ENCODE measurements at regions not wholly inside any gene's neighbourhood (a gene's known extent, or its start where the extent isn't known, plus 50 kb on each side); places are given as distances from the start of the nearest gene placed in this dataset.

GRCh38 chr20:50311308-50312001, 120.8 kb downstream of the CEBPB start:
- H3K4me3 ChIP-seq (ENCODE audit: low read depth in 1 of 2, low read length in 2 of 2), result no peak overlapping the region
- no peak for DNase-seq
- H3K27ac ChIP-seq (ENCODE audit: low read length), result no peak overlapping the region
- H3K27me3 ChIP-seq (ENCODE audit: insufficient read depth, low read length, poor library complexity), result no peaks in the 10 kb centered on the region
- H3K4me2 ChIP-seq (ENCODE audit: insufficient read depth, low read length), result no peak overlapping the region
- no peak overlapping the region for H3K9ac ChIP-seq (ENCODE audit: low read depth, low read length)
- no peaks in the 10 kb centered on the region for H4K20me1 ChIP-seq (ENCODE audit: insufficient read depth, low read length)
- no peaks in the 10 kb centered on the region for H3K9me3 ChIP-seq (ENCODE audit: insufficient read depth, low read length, severe bottlenecking)
- H3K36me3 ChIP-seq (ENCODE audit: insufficient read depth, low read length), result no peaks in the 10 kb centered on the region
- TF ChIP-seq, protein P1, sequence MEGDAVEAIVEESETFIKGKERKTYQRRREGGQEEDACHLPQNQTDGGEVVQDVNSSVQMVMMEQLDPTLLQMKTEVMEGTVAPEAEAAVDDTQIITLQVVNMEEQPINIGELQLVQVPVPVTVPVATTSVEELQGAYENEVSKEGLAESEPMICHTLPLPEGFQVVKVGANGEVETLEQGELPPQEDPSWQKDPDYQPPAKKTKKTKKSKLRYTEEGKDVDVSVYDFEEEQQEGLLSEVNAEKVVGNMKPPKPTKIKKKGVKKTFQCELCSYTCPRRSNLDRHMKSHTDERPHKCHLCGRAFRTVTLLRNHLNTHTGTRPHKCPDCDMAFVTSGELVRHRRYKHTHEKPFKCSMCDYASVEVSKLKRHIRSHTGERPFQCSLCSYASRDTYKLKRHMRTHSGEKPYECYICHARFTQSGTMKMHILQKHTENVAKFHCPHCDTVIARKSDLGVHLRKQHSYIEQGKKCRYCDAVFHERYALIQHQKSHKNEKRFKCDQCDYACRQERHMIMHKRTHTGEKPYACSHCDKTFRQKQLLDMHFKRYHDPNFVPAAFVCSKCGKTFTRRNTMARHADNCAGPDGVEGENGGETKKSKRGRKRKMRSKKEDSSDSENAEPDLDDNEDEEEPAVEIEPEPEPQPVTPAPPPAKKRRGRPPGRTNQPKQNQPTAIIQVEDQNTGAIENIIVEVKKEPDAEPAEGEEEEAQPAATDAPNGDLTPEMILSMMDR (IDR thresholded peaks at IDR 0.05; ENCODE audit: borderline replicate concordance, extremely low read depth, low read length, poor library complexity, severe bottlenecking), result no peak
- TF ChIP-seq EZH2 (IDR thresholded peaks at IDR 0.05; ENCODE audit: borderline replicate concordance, low read depth, low read length, severe bottlenecking), result no peak
- no peak for ATAC-seq (ENCODE audit: insufficient read depth, low read depth)
- H3K79me2 ChIP-seq (ENCODE audit: insufficient read depth, low read length), result no peaks in the 10 kb centered on the region
- no peak overlapping the region for H2AFZ ChIP-seq (ENCODE audit: low read depth, low read length)
- no peaks in the 10 kb centered on the region for H3K4me1 ChIP-seq (ENCODE audit: insufficient read depth, low read length)

DNA sequence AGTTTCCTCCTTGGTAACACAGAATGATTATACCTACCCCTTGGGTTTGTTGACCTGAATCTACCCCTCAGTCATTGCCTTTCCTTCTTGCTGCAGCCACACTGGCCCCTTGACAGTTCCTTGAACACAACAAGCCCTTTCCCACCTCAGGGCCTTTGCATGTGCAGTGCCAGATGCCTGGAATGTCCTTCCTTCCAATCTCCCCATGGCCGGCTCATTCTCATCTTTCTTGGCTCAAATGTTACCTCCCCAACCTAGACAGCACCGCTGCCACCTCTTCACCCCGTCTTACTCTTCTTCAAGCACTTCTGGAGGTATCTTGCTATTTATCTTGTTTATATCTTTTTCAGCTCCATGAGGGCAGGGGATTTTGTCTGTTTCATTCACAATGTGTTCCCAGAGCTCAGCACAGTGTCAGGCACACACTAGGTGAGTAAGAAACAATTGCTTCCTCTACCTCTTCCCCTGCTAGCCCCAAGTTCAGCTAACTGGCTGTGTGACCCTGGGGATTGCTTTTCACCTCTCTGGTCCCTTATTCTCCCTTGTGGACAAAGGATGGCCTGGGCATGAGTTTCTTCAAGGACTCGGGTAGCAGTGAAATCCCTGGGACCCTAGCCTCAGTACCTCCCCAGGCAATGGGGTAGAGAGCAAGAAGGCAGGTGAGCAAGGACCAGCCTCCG, 121.5 kb downstream of the CEBPB start:
- no peak for TF ChIP-seq EZH2 (IDR thresholded peaks at IDR 0.05; ENCODE audit: borderline replicate concordance, low read depth, low read length, severe bottlenecking)
- TF ChIP-seq, protein P1 (IDR thresholded peaks at IDR 0.05; ENCODE audit: borderline replicate concordance, extremely low read depth, low read length, poor library complexity, severe bottlenecking), result no peak
- Histone ChIP-seq H3K9ac (ENCODE audit: low read depth, low read length) (no peak overlapping the region), H3K27ac (ENCODE audit: low read length) (no peak overlapping the region), H4K20me1 (ENCODE audit: insufficient read depth, low read length) (no peaks in the 10 kb centered on the region), H3K79me2 (ENCODE audit: insufficient read depth, low read length) (no peaks in the 10 kb centered on the region), H3K4me2 (ENCODE audit: insufficient read depth, low read length) (no peak overlapping the region), H3K27me3 (ENCODE audit: insufficient read depth, low read length, poor library complexity) (no peaks in the 10 kb centered on the region), H3K4me1 (ENCODE audit: insufficient read depth, low read length) (no peaks in the 10 kb centered on the region), H3K9me3 (ENCODE audit: insufficient read depth, low read length, severe bottlenecking) (no peaks in the 10 kb centered on the region), H3K4me3 (ENCODE audit: low read depth in 1 of 2, low read length in 2 of 2) (no peak overlapping the region), H3K36me3 (ENCODE audit: insufficient read depth, low read length) (no peaks in the 10 kb centered on the region), H2AFZ (ENCODE audit: low read depth, low read length) (no peak overlapping the region)
- ATAC-seq (ENCODE audit: insufficient read depth, low read depth) (no peak), DNase-seq (no peak)

DNA sequence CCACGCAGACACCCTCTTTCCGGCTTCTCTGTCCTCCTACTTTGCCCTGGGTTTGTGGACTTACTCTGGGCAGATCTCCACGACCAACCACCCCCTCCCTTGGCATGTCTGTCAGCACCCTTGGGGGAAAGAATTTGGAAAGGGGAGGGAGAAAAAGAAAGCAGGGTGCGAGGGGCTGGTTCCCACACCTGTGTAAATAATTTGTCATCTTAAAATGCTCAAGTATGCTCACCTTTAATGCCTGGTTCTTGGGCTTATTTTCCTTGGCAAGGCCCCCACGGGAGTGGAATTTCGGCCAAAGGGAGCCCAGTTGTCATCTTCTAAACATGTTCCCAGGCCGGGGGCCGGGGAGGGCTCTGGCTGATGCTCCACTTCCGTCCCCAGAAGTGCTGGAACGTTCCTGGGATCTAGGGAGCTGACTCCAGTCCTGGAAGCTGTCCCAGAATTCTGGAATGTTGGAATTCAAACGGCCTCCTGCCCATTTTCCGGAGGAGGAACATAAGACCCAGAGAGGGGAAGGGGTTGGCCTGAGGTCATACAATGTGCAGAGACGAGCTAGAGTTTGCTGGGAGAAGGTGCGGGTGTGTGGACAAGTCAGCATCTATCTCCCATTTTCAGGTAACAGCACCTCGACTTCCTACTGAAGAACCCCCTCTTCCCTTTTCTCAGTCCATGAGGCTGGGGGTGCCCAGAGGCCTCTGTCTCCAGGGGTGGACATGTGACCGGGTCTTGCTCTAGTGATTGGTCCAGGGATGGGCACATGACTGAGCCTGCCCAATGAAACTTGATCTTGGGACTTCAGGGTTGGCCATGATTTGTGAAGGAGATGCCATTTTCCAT, 122.3 kb downstream of the CEBPB start:
- H2AFZ ChIP-seq (ENCODE audit: low read depth, low read length), result no peak overlapping the region
- H3K9ac ChIP-seq (ENCODE audit: low read depth, low read length), result no peak overlapping the region
- no peaks in the 10 kb centered on the region for H3K36me3 ChIP-seq (ENCODE audit: insufficient read depth, low read length)
- no peak overlapping the region for H3K4me3 ChIP-seq (ENCODE audit: low read depth in 1 of 2, low read length in 2 of 2)
- no peak overlapping the region for H3K27ac ChIP-seq (ENCODE audit: low read length)
- H3K4me2 ChIP-seq (ENCODE audit: insufficient read depth, low read length), result no peak overlapping the region
- no peaks in the 10 kb centered on the region for H3K4me1 ChIP-seq (ENCODE audit: insufficient read depth, low read length)
- H3K9me3 ChIP-seq (ENCODE audit: insufficient read depth, low read length, severe bottlenecking), result no peaks in the 10 kb centered on the region
- no peaks in the 10 kb centered on the region for H3K79me2 ChIP-seq (ENCODE audit: insufficient read depth, low read length)
- ATAC-seq (ENCODE audit: insufficient read depth, low read depth) (no peak), DNase-seq (no peak)
- H3K27me3 ChIP-seq (ENCODE audit: insufficient read depth, low read length, poor library complexity), result no peaks in the 10 kb centered on the region
- H4K20me1 ChIP-seq (ENCODE audit: insufficient read depth, low read length), result no peaks in the 10 kb centered on the region
- TF ChIP-seq EZH2 (IDR thresholded peaks at IDR 0.05; ENCODE audit: borderline replicate concordance, low read depth, low read length, severe bottlenecking), result no peak
- TF ChIP-seq, protein P1 (IDR thresholded peaks at IDR 0.05; ENCODE audit: borderline replicate concordance, extremely low read depth, low read length, poor library complexity, severe bottlenecking), result no peak

Data from DND-41 (cell line).